ENCODE measurements at regions not wholly inside any gene's neighbourhood (a gene's known extent, or its start where the extent isn't known, plus 50 kb on each side); places are given as distances from the start of the nearest gene placed in this dataset.

- Histone ChIP-seq H3K27ac (replicated peaks in 1 of 4) (no peak overlapping the region), H3K27me3 (no peaks in the 10 kb centered on the region), H3K4me3 (no peak overlapping the region), H3K4me1 (no peaks in the 10 kb centered on the region), H3K9me3 (no peaks in the 10 kb centered on the region), H3K36me3 (no peaks in the 10 kb centered on the region)
- WGBS, result 86% methylated on average over 4 of the region's 4 CpGs
- TF ChIP-seq POLR2AphosphoS5 (IDR thresholded peaks at IDR 0.05) (no peak), EP300 (IDR thresholded peaks at IDR 0.05) (no peak), CTCF (IDR thresholded peaks at IDR 0.05) (no peak), POLR2A (IDR thresholded peaks at IDR 0.05; ENCODE audit: low read depth) (no peak)
- intact Hi-C loops (cut with DNase I), result no loop called here
- DNase-seq (ENCODE audit: extremely low spot score), result no peak
Measured at GRCh38 chr16:76835339-76835738, 355.7 kb upstream of the MON1B start.

- intact Hi-C loops (cut with DNase I), result no loop called here
- Histone ChIP-seq H3K27me3 (no peaks in the 10 kb centered on the region), H3K36me3 (no peaks in the 10 kb centered on the region), H3K4me1 (no peaks in the 10 kb centered on the region), H3K4me3 (no peak overlapping the region), H3K9me3 (no peaks in the 10 kb centered on the region), H3K27ac (replicated peaks in 1 of 4) (no peak overlapping the region)
- no peak for TF ChIP-seq CTCF (IDR thresholded peaks at IDR 0.05)
- no peak for TF ChIP-seq POLR2AphosphoS5 (IDR thresholded peaks at IDR 0.05)
- TF ChIP-seq EP300 (IDR thresholded peaks at IDR 0.05), result no peak
- TF ChIP-seq POLR2A (IDR thresholded peaks at IDR 0.05; ENCODE audit: low read depth), result no peak
- no peak for DNase-seq (ENCODE audit: extremely low spot score)
- 81% methylated on average over 5 of the region's 5 CpGs for WGBS
Measured at GRCh38 chr16:76835779-76836300, 355.1 kb upstream of the MON1B start.

- TF ChIP-seq CTCF (IDR thresholded peaks at IDR 0.05), result no peak
- no peak for TF ChIP-seq EP300 (IDR thresholded peaks at IDR 0.05)
- TF ChIP-seq POLR2AphosphoS5 (IDR thresholded peaks at IDR 0.05), result no peak
- no peak for TF ChIP-seq POLR2A (IDR thresholded peaks at IDR 0.05; ENCODE audit: low read depth)
- no peak for DNase-seq (ENCODE audit: extremely low spot score)
- Histone ChIP-seq H3K36me3 (no peaks in the 10 kb centered on the region), H3K4me1 (no peaks in the 10 kb centered on the region), H3K4me3 (no peak overlapping the region), H3K9me3 (no peaks in the 10 kb centered on the region), H3K27ac (replicated peaks in 1 of 4) (no peak overlapping the region), H3K27me3 (no peaks in the 10 kb centered on the region)
- intact Hi-C loops (cut with DNase I), result no loop called here
- 85% methylated on average over 5 of the region's 5 CpGs for WGBS
Measured at GRCh38 chr16:76837872-76838271, 353.1 kb upstream of the MON1B start.

GRCh38 chr16:76854234-76854633, 336.8 kb upstream of the MON1B start:
- H3K27ac ChIP-seq (replicated peaks in 1 of 4), result no peak overlapping the region
- DNase-seq (ENCODE audit: extremely low spot score), result no peak
- no peak for TF ChIP-seq EP300 (IDR thresholded peaks at IDR 0.05)
- TF ChIP-seq POLR2AphosphoS5 (IDR thresholded peaks at IDR 0.05), result no peak
- no peak for TF ChIP-seq POLR2A (IDR thresholded peaks at IDR 0.05; ENCODE audit: low read depth)
- no peak for TF ChIP-seq CTCF (IDR thresholded peaks at IDR 0.05)
- no peaks in the 10 kb centered on the region for H3K9me3 ChIP-seq
- no peaks in the 10 kb centered on the region for H3K4me1 ChIP-seq
- intact Hi-C loops (cut with DNase I), result no loop called here
- 84% methylated on average over 5 of the region's 5 CpGs for WGBS
- H3K36me3 ChIP-seq, result no peaks in the 10 kb centered on the region
- H3K27me3 ChIP-seq, result no peaks in the 10 kb centered on the region
- no peak overlapping the region for H3K4me3 ChIP-seq

GRCh38 chr16:76856112-76856511, 334.9 kb upstream of the MON1B start:
- Histone ChIP-seq H3K4me3 (no peak overlapping the region), H3K27ac (replicated peaks in 1 of 4) (no peak overlapping the region), H3K36me3 (no peaks in the 10 kb centered on the region), H3K27me3 (no peaks in the 10 kb centered on the region), H3K4me1 (no peaks in the 10 kb centered on the region), H3K9me3 (no peaks in the 10 kb centered on the region)
- 68% methylated on average over 1 of the region's 1 CpG for WGBS
- no peak for TF ChIP-seq POLR2AphosphoS5 (IDR thresholded peaks at IDR 0.05)
- no peak for TF ChIP-seq POLR2A (IDR thresholded peaks at IDR 0.05; ENCODE audit: low read depth)
- TF ChIP-seq EP300 (IDR thresholded peaks at IDR 0.05), result no peak
- no peak for DNase-seq (ENCODE audit: extremely low spot score)
- intact Hi-C loops (cut with DNase I), result no loop called here
